MM.1S (cell line): ENCODE measurements at regions not wholly inside any gene's neighbourhood (a gene's known extent, or its start where the extent isn't known, plus 50 kb on each side); places are given as distances from the start of the nearest gene placed in this dataset.

Experiments used
- EZH2 ChIP-seq: fragments of 300-600 bp; sonication (generic); optimal IDR thresholded peaks from 2 replicates; pipeline ENCODE3; 2017; ENCODE audit warnings: low read depth, mild to moderate bottlenecking, antibody characterized with exemption, low read length, mixed read lengths
- EZH2phosphoT487 ChIP-seq: fragments of 300-600 bp; sonication (generic); IDR thresholded peaks from 2 replicates; pipeline ENCODE4 v1.6.1; 2018; ENCODE audit warnings: antibody characterized with exemption, low read length
- TF ChIP-seq, protein P1 (sequence below): fragments of 300-600 bp; sonication (generic); IDR thresholded peaks from 2 replicates; pipeline ENCODE4 v1.5.1; 2016; ENCODE audit warnings: antibody characterized with exemption, low read length, mixed read lengths

DNA sequence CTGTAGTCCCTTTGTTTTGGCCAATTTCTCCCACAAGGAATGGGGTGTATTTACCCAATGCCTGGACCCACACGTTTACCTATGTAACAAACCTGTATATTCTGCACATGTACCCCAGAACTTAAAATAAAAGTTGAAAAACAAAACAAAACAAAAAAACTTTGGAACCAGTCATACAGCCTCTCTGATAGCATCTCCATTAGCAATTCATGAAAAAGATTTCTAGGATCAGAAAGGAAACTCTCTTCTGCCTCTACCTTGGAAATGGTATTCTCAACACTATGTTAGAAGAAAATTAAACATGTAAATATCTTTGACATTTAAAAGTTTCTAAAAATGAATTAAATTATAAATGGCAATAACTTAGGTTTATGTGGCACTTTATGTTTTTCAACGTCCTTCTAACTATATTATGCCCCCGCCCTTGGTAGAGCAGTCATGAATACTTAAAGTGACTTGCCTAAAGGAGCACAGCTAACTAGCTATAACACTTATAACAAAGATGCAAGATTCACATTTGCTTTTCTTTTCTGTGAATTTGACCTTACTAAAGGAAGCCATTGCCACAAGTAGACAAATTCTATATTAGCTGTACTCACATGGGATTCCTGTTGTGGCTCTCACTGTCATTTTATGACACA is 147.5 kb upstream of the FKBP1C start:
- TF ChIP-seq, protein P1, sequence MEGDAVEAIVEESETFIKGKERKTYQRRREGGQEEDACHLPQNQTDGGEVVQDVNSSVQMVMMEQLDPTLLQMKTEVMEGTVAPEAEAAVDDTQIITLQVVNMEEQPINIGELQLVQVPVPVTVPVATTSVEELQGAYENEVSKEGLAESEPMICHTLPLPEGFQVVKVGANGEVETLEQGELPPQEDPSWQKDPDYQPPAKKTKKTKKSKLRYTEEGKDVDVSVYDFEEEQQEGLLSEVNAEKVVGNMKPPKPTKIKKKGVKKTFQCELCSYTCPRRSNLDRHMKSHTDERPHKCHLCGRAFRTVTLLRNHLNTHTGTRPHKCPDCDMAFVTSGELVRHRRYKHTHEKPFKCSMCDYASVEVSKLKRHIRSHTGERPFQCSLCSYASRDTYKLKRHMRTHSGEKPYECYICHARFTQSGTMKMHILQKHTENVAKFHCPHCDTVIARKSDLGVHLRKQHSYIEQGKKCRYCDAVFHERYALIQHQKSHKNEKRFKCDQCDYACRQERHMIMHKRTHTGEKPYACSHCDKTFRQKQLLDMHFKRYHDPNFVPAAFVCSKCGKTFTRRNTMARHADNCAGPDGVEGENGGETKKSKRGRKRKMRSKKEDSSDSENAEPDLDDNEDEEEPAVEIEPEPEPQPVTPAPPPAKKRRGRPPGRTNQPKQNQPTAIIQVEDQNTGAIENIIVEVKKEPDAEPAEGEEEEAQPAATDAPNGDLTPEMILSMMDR: no peak
- TF ChIP-seq EZH2 (no peak), EZH2phosphoT487 (no peak)
